ENCODE measurements at regions not wholly inside any gene's neighbourhood (a gene's known extent, or its start where the extent isn't known, plus 50 kb on each side); places are given as distances from the start of the nearest gene placed in this dataset.

DNA sequence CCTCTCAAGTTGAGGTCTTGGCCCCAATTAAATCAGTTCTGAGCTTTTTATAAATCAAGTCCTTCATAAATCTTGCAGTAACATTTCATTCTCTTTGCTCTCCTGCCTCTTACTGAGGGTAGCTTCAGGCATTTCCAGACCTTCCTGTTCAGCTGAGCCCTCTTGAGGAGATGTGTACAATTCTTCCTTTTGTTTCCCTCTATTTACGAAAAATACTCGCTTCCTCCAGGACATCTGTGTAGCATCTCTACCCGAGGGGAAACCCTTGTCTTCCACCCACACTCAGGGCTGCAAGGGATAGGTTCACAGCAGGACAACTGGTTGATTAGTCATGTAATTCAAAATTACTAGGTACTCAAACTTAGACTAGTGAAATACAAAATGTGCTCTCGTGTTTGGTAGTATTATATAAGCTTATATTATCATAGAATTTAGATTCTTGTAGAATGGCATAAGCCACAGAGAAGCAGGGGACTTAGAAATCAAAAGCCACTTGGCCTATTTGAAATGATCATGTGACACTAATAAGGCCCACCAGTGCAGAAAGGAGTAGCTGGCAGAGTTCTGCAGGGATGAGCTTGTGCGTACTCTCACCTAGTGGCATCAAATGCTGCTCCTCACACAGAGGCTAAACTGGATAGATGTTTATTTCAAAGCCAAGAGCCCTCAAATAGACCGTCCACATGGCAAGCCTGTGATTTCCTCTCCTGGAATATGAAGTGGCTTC is 126.7 kb downstream of the GDAP2 start:
- Mint-ChIP-seq H3K4me3 (ENCODE audit: low read depth) (no peak overlapping the region), H3K9me3 (no peaks in the 10 kb centered on the region), H3K27ac (no peak overlapping the region), H3K4me1 (ENCODE audit: low read depth) (no peaks in the 10 kb centered on the region), H3K36me3 (ENCODE audit: low read depth) (no peaks in the 10 kb centered on the region), H3K27me3 (ENCODE audit: low read depth) (peaks cover 33% of the 10 kb centered on the region)
- no peak for DNase-seq (ENCODE audit: low spot score)
- intact Hi-C loops (cut with micrococcal nuclease) = no loop called here

- no peak overlapping the region for H3K27ac Mint-ChIP-seq
- H3K36me3 Mint-ChIP-seq (ENCODE audit: low read depth) = no peaks in the 10 kb centered on the region
- no peaks in the 10 kb centered on the region for H3K9me3 Mint-ChIP-seq
- intact Hi-C loops (cut with micrococcal nuclease) = no loop called here
- DNase-seq (ENCODE audit: low spot score) = no peak
- H3K27me3 Mint-ChIP-seq (ENCODE audit: low read depth) = peaks cover 33% of the 10 kb centered on the region
- H3K4me1 Mint-ChIP-seq (ENCODE audit: low read depth) = no peaks in the 10 kb centered on the region
- no peak overlapping the region for H3K4me3 Mint-ChIP-seq (ENCODE audit: low read depth)
These were observed 126.1 kb downstream of the GDAP2 start for GRCh38 chr1:117803318-117803717.

DNA sequence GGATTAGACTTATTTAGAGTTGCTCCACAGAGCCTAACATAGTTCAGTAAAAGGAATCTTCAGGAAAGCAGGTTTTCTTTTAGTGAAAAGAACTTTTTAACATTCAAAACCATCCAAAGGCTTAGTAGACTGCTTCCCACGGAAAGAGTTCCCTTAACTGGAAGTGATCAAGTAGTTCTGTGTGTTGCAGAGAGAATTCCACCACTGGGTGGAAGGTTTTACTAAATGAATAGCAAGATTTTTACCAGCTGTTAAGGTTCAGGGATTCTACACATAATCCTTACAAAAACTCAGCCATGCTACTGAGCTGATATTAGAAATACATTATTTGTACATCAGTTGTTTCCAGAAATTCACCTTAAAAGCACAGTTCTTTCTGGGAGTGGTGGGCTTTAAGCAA is 119.7 kb downstream of the GDAP2 start:
- intact Hi-C loops (cut with micrococcal nuclease) = no loop called here
- Mint-ChIP-seq H3K27ac (no peak overlapping the region), H3K4me3 (ENCODE audit: low read depth) (no peak overlapping the region), H3K27me3 (ENCODE audit: low read depth) (peaks cover 22% of the 10 kb centered on the region), H3K4me1 (ENCODE audit: low read depth) (peaks cover 5% of the 10 kb centered on the region), H3K9me3 (no peaks in the 10 kb centered on the region), H3K36me3 (ENCODE audit: low read depth) (no peaks in the 10 kb centered on the region)
- no peak for DNase-seq (ENCODE audit: low spot score)

GRCh38 chr1:117810553-117810952 is 118.9 kb downstream of the GDAP2 start:
- no peak for DNase-seq (ENCODE audit: low spot score)
- Mint-ChIP-seq H3K27me3 (ENCODE audit: low read depth) (peaks cover 17% of the 10 kb centered on the region), H3K36me3 (ENCODE audit: low read depth) (no peaks in the 10 kb centered on the region), H3K4me1 (ENCODE audit: low read depth) (peaks cover 5% of the 10 kb centered on the region), H3K27ac (no peak overlapping the region), H3K9me3 (no peaks in the 10 kb centered on the region), H3K4me3 (ENCODE audit: low read depth) (no peak overlapping the region)
- intact Hi-C loops (cut with micrococcal nuclease) = no loop called here

GRCh38 chr1:117812869-117813511 is 116.4 kb downstream of the GDAP2 start:
- H3K4me1 Mint-ChIP-seq (ENCODE audit: low read depth) = peaks cover 5% of the 10 kb centered on the region

More at GRCh38 chr1:117812869-117813511, 116.4 kb downstream of the GDAP2 start:
- H3K36me3 Mint-ChIP-seq (ENCODE audit: low read depth) = no peaks in the 10 kb centered on the region
- H3K4me3 Mint-ChIP-seq (ENCODE audit: low read depth) = no peak overlapping the region
- H3K27me3 Mint-ChIP-seq (ENCODE audit: low read depth) = peaks cover 3% of the 10 kb centered on the region
- no peak for DNase-seq (ENCODE audit: low spot score)
- no peaks in the 10 kb centered on the region for H3K9me3 Mint-ChIP-seq
- intact Hi-C loops (cut with micrococcal nuclease) = no loop called here
- no peak overlapping the region for H3K27ac Mint-ChIP-seq
